A549 (cell line): ENCODE measurements at regions not wholly inside any gene's neighbourhood (a gene's known extent, or its start where the extent isn't known, plus 50 kb on each side); places are given as distances from the start of the nearest gene placed in this dataset.

Experiments used
- CEBPB ChIP-seq, 2 experiments: fragments of >200 bp in 1 of 2; sonication (Bioruptor Twin) in 1 of 2; formaldehyde crosslinking in 1 of 2; IDR thresholded peaks; 2 replicates each; pipeline ENCODE4 v1.6.1; 2012 to 2016
- CHD2 ChIP-seq: fragments of 150-350 bp; IDR thresholded peaks from 2 replicates; pipeline ENCODE4 v1.6.1; 2014; ENCODE audit warnings: low read length; ENCODE audit not compliant: partially characterized antibody
- CHD4 ChIP-seq: fragments of 200-600 bp; sonication (generic); IDR thresholded peaks from 2 replicates; pipeline ENCODE4 v1.6.1; 2016; ENCODE audit warnings: antibody characterized with exemption, mild to moderate bottlenecking, borderline replicate concordance
- EP300 ChIP-seq, 2 experiments: fragments of >200 bp; sonication (Bioruptor Twin); formaldehyde crosslinking; IDR thresholded peaks; 2 replicates in 1 of 2; 3 replicates in 1 of 2; pipeline ENCODE4 v1.6.1; 2016 to 2017
- JUN ChIP-seq, 2 experiments: fragments of >200 bp; sonication (Bioruptor Twin); formaldehyde crosslinking; IDR thresholded peaks; 2 replicates in 1 of 2; 3 replicates in 1 of 2; pipeline ENCODE4 v1.6.1; 2016 to 2017
- PHF8 ChIP-seq: fragments of 200-600 bp; sonication (generic); IDR thresholded peaks from 2 replicates; pipeline ENCODE4 v1.6.1; 2016; ENCODE audit warnings: low read depth, mild to moderate bottlenecking, antibody characterized with exemption, moderate library complexity, borderline replicate concordance
- POLR2A ChIP-seq: IDR thresholded peaks from 2 replicates; pipeline ENCODE4 v1.6.1; 2012; ENCODE audit warnings: mild to moderate bottlenecking, low read length
- RAD21 ChIP-seq, 2 experiments: fragments of >200 bp in 1 of 2; sonication (Bioruptor Twin) in 1 of 2; formaldehyde crosslinking in 1 of 2; IDR thresholded peaks in 1 of 2; conservative IDR thresholded peaks in 1 of 2; 2 replicates in 1 of 2; 3 replicates in 1 of 2; pipeline ENCODE4 v1.6.1; 2012 to 2018; ENCODE audit warnings: inconsistent platforms in 1 of 2
- REST ChIP-seq: fragments of 200-600 bp; sonication (generic); IDR thresholded peaks from 2 replicates; pipeline ENCODE4 v1.6.1; 2016; ENCODE audit warnings: antibody characterized with exemption, mild to moderate bottlenecking, moderate library complexity
- TP53 ChIP-seq: fragments of 250-450 bp; sonication (Bioruptor Pico); IDR thresholded peaks from 2 replicates; pipeline ENCODE4 v1.5.0; 2021; ENCODE audit warnings: mild to moderate bottlenecking, moderate library complexity
- ZC3H11A ChIP-seq: fragments of 450-650 bp; IDR thresholded peaks from 2 replicates; pipeline ENCODE4 v1.6.1; 2014; ENCODE audit warnings: antibody characterized with exemption, mild to moderate bottlenecking
- TF ChIP-seq, protein P1 (sequence below): fragments of >200 bp; sonication (Bioruptor Twin); formaldehyde crosslinking; IDR thresholded peaks from 3 replicates; pipeline ENCODE4 v1.5.1; 2016
- TF ChIP-seq, protein P2 (sequence below): IDR thresholded peaks from 2 replicates; pipeline ENCODE4 v1.6.1; 2012
- TF ChIP-seq, protein P3 (sequence below): fragments of 250-450 bp; sonication (Bioruptor Pico); IDR thresholded peaks from 2 replicates; pipeline ENCODE4 v1.5.0; 2021; ENCODE audit warnings: mild to moderate bottlenecking, moderate library complexity, borderline replicate concordance

DNA sequence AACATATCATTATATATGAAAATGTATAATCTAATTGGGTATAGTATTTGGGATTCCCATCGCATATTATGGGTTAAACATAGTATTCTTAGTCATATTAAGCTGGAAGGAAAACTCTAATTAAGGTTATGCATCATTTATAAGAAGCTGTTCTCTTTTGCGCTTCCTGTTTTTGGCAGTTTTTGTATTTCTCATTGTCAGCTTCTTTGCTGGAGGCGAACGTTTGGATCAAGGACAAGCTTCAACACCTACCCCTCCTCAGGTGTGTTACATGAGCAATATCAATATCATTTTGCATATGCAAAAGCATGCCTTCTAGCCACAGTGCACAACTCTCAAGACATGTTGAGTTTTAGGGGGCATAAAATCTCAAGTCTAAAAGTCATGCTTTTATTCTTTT lies 439.8 kb downstream of the TDRD3 start:
- TF ChIP-seq TP53 (CRISPR knock-in tag), result no peak
- TF ChIP-seq POLR2A, result no peak
- TF ChIP-seq, protein P1, sequence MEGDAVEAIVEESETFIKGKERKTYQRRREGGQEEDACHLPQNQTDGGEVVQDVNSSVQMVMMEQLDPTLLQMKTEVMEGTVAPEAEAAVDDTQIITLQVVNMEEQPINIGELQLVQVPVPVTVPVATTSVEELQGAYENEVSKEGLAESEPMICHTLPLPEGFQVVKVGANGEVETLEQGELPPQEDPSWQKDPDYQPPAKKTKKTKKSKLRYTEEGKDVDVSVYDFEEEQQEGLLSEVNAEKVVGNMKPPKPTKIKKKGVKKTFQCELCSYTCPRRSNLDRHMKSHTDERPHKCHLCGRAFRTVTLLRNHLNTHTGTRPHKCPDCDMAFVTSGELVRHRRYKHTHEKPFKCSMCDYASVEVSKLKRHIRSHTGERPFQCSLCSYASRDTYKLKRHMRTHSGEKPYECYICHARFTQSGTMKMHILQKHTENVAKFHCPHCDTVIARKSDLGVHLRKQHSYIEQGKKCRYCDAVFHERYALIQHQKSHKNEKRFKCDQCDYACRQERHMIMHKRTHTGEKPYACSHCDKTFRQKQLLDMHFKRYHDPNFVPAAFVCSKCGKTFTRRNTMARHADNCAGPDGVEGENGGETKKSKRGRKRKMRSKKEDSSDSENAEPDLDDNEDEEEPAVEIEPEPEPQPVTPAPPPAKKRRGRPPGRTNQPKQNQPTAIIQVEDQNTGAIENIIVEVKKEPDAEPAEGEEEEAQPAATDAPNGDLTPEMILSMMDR, result no peak
- TF ChIP-seq JUN (IDR thresholded peaks at IDR 0.05), result no peak
- TF ChIP-seq CHD4, result no peak
- no peak for TF ChIP-seq CHD2
- TF ChIP-seq, protein P2, sequence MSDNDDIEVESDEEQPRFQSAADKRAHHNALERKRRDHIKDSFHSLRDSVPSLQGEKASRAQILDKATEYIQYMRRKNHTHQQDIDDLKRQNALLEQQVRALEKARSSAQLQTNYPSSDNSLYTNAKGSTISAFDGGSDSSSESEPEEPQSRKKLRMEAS, result no peak
- TF ChIP-seq EP300 (IDR thresholded peaks at IDR 0.05), result no peak
- TF ChIP-seq REST, result no peak
- no peak for TF ChIP-seq RAD21 (conservative IDR thresholded peaks at IDR 0.05 in 1 of 2, IDR thresholded peaks at IDR 0.05 in 1 of 2)
- no peak for TF ChIP-seq CEBPB (IDR thresholded peaks at IDR 0.05)
- TF ChIP-seq PHF8, result no peak
- TF ChIP-seq ZC3H11A, result no peak
- TF ChIP-seq, protein P3, sequence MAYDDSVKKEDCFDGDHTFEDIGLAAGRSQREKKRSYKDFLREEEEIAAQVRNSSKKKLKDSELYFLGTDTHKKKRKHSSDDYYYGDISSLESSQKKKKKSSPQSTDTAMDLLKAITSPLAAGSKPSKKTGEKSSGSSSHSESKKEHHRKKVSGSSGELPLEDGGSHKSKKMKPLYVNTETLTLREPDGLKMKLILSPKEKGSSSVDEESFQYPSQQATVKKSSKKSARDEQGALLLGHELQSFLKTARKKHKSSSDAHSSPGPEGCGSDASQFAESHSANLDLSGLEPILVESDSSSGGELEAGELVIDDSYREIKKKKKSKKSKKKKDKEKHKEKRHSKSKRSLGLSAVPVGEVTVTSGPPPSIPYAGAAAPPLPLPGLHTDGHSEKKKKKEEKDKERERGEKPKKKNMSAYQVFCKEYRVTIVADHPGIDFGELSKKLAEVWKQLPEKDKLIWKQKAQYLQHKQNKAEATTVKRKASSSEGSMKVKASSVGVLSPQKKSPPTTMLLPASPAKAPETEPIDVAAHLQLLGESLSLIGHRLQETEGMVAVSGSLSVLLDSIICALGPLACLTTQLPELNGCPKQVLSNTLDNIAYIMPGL (CRISPR knock-in tag), result no peak
